ENCODE measurements at regions not wholly inside any gene's neighbourhood (a gene's known extent, or its start where the extent isn't known, plus 50 kb on each side); places are given as distances from the start of the nearest gene placed in this dataset.
"Not testable (repeated sequence)": the region's sequence is repeated elsewhere in the genome, so short reads cannot be mapped to it uniquely, and the experiment has no call there.

DNA sequence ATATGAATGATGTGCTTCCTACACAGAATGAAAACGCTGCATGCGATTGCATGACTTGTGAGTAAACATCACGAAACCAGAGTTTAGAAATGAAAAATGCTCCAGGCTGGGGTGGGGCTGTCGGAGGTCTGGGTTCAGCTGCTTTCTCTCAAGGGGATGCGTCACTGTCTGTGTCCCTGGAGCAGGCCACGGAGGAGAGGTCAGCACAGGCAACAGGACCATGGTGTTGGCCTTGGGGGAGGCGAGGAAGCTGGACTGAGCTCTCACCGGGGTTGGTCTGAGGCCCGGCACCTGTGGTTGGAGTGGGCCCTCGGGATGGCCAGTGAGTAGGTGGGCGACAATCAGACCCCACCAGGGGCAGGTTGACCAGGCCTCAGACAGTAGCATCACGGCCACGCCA is 89.0 kb upstream of the TMEM18 start:
- DNase-seq (ENCODE audit: low spot score in 2 of 2): no peak
- FAIRE-seq: no peak

DNA sequence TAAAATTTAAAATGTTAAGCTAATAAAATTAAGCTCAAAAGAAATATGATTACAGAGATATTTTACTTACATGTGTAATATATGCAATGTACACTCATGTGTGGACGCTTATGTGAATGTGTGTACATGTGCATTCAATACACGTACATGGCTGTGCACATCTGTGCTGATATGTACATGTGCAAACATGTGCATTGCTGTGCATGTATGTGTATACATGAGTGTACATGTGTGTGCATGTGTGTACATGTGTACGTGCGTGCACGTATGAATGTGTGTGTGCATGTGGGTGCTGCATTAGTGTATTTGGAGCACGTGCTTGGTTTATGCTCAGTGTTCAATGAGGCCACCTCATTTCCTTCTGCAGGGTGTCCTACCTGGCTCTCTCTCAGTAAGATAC is 88.2 kb upstream of the TMEM18 start:
- no peak for FAIRE-seq
- no peak for DNase-seq (ENCODE audit: low spot score in 2 of 2)

DNA sequence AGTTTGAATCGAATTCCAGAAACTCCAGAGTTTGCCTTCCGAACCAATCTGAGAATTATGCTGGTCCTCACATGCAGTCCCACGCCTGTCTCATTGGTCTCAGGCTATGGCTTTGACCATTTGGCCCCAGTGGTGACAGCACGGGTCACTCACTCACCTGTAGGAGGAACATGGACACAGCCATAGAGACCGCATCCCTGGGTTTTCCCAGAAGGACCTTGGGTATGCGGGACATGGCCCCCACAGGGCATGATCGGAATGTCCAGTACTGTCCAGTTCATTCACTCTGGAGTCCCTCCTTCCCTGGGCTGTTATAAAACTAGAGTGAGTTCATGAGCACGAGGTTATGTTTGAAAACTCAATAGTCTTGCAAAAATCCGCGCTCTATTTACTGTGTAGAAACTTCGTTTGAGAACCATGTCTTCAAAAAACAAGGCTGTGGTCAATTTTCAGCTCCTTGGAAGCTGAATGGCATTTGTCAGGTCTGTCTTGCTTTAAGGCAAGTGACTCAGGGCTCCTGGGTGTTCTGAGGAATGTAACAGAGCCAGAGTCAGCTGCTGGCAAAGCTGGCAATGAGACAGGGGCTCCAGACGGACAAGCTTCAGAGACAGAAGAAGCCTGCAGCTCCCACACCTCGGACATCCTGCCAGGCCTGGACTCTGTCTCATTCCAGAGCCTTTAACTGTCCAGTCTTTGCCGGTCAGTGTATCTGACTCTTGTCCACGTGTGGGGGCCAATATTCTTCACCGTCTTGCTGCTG is 86.7 kb upstream of the TMEM18 start:
- no peak for DNase-seq (ENCODE audit: low spot score in 2 of 2)
- FAIRE-seq: no peak

DNA sequence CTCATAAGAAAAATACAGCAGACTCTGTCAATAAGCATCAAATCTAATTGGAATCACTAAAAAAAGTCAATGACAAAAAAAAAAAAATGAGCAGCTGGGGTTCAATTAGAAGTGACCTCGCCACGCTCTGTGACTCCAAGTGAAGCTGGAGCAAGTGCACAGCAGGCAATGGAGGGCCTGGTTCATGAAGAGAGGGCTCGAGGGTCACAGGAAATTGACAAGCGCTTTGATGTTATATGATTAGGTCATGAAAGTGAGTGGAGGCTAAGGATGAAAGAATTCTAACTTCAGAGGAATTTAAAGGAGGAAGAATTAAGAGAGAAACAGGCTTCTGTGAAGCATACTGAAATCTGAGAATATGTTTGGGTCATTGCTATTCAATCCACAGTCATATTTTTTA is 85.4 kb upstream of the TMEM18 start:
- DNase-seq (ENCODE audit: low spot score in 2 of 2) (no peak), FAIRE-seq (no peak)

DNA sequence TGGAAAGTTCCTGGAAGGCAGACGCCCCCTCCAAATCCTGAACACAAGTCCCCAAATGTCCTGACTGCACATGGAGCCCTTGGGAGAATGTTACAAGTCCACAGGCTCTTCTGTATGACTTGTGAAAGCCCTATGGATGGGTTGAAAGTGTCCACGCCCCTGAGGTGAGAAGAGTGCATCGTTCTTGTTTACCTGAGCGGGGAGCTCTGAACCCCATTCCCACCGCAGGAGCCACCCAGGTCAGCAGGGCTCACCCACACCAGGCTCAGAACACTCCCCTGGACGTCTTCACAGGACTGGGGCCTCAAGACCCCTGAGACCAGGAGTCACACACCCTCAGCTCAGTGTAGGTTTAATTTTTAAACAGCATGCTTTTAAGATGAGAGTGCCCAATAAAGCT is 84.2 kb upstream of the TMEM18 start:
- FAIRE-seq (no peak), DNase-seq (ENCODE audit: low spot score in 2 of 2) (no peak)

DNA sequence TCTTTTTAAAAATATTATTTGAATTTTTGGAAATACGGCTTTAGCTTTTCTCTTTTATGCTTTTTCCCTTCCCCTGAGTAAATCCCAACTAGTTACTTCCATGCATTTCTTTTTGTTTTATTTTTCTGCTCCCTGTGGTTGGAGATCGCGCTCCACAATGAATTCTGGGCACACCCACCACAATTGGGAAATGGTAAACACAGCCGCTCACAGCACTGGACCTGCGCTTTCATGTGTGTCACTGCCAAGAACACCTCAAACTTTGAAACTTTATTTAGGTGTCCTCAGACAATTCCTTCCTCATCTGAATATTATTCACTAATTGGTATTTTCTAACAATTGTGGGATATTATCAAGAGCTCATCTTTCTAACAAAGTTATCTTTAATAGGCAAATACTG is 82.8 kb upstream of the TMEM18 start:
- no peak for DNase-seq (ENCODE audit: low spot score in 2 of 2)
- FAIRE-seq: no peak

DNA sequence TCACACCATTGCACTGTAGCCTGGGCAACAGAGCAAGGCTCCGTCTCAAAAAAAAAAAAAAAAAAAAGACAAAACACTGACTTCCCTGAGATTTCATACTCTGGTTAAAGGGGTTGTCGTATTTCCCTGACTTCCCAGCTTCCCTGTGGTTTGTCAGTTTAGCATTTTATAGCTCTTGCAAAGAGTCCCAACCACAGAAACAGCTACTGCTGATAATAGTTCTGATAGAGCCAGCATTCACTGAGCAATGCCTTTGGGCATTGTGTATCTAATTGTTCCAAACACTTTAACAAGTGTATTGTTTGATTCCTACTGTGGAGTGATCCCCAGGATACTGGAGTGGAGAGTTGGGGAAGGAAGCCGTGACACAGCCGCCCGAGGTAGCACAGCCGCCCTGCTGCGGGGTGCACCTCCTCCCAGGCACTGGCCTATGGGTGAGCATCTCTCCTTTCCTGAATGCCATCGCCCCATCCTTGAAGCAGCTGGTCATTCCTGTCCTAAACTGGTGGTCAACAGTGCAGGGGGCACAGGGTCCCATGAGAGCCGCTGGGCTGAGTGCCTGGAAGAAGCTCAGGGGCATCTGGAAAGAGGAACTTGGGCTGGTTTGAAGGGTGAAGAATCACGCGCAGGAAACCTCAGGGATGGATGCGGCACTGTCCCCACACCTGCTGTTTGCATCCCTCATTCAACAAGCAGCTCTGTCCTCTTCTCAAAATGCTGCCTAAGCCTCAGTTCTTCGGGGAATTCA is 81.0 kb upstream of the TMEM18 start:
- DNase-seq (ENCODE audit: low spot score in 2 of 2): no peak
- FAIRE-seq: no peak

DNA sequence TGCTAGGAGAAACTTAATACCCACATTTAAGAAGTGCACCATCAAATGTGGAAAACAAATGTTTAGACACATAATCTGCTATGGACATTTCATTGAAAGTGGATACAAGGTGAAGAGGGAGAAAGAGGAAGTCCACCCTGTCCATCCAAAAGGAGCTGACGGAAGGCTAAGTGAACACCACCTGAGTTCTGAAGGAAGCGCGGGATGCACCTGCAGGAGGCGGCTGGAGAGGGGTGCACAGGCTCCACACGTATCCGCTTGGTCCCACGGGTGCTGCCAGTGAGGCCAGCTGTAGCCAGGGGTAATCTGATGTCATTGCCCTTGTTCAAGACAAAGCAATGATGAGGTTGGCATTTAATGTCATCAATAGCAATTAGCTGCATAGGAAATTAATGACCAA is 75.9 kb upstream of the TMEM18 start:
- DNase-seq (ENCODE audit: low spot score in 2 of 2) (no peak), FAIRE-seq (no peak)

DNA sequence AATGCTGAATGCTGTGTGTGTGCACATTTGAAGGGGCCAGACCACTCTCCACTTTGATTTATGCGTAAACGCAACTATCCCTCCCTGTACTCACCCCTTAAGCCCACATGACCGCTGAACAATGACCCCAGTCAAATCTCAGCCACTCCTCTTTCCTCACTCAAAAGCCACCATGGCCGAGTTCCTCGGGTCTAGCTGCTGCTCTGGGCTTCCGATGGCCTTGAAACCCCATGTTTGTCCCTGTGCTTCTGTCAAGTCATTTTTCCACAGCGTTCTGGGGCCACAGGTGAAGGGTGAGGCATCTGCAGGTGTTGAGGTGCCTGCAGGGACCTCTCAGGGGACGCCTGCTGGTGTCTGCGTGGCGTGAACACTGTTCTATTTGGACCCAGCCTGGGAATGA is 74.3 kb upstream of the TMEM18 start:
- FAIRE-seq: no peak

DNA sequence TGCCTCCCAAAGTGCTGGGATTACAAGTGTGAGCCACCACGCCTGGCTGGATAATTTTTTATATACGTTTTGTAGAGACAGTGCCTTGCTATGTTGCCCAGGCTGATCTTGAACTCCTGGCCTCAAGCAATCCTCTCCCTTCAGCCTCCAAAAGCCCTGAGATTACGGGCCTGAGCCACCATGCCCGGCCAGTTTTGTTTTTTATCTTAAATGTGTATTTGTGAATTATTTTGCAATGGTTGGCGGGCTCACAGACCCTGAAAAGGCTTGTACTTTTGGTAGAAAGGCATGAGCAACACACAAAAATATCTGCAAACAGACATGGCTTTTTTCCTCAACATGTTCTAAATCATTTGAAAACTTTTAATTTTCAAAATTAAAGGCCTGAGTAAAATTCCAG is 73.4 kb upstream of the TMEM18 start:
- FAIRE-seq (no peak), DNase-seq (ENCODE audit: low spot score in 2 of 2) (no peak)

More for the DNA sequence above, 74.3 kb upstream of the TMEM18 start:
- DNase-seq (ENCODE audit: low spot score in 2 of 2): no peak

DNA sequence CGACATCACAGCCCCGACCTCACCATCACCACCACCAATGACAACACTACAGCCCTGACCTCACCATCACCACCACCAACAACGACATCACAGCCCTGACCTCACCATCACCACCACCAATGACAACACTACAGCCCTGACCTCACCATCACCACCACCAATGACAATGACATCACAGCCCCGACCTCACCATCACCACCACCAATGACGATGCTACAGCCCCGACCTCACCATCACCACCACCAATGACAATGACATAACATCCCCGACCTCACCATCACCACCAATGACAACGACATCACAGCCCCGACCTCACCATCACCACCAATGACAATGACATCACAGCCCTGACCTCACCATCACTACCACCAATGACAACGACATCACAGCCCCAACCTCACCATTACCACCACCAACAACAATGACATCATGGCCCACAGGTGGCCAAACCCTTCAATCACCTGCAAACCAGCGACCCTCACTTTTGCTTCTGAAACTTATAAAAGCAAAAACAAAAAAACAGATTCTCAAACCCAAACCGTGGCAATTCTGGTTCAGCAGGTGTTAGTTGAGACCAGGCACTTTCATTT is 70.7 kb upstream of the TMEM18 start:
- DNase-seq (ENCODE audit: low spot score in 2 of 2) (no peak), FAIRE-seq (no peak)

DNA sequence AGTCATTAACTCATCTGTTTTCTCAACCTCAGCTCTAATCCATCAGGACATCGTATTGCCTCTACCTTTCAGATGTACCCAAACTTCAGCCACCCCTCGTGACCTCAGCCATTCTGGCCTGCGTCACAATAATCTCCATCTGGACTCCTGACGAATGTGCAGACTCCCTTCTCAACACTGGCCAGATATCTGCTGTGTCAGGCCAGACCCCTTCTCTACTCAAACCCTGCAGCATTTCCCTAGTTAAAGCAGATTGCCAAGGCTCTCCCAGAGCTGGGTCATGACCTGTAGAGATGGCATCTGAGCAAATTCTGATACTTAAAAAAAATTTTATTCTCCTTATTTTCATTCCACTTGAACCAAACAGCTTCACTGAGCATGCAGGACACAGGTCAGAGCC is 69.5 kb upstream of the TMEM18 start:
- FAIRE-seq (no peak), DNase-seq (ENCODE audit: low spot score in 2 of 2) (no peak)

DNA sequence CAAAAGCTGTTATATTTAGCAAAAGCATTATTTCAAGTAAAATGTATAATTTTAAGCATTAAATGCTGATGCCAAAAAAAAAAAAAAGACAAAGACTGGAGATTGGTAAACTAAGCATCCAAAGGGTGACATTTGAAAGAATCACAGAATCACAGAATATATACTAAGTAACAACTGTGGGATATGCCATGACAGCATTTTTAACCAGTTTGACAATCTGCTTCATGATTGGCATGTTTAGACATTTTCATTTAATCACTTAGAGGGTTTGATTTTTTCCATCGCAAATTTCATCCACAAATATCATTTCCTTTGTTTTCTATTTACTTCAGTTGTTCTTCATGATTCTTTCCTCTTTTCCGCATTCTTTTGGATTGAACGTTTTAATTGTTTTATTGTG is 66.9 kb upstream of the TMEM18 start:
- FAIRE-seq (no peak), DNase-seq (ENCODE audit: low spot score in 2 of 2) (no peak)

DNA sequence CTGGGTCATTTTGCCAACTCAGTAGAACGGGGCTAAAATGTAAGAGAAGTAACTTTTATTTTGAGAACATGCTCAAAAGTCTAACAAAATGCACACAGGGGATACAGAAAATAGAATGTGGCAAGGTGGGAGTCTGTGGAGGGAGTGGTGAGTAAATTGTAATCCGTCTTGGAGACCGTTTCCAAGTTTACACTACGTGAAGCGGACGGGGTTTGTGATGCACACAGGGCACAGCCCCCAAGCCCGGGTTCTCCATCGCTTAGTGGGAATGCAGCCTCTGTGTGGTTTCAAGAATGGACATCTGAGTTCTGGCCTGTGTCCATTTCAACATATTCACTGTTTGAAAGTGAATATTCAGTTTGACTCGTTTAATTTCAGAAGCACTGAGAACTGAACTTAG is 65.0 kb upstream of the TMEM18 start:
- no peak for DNase-seq (ENCODE audit: low spot score in 2 of 2)
- FAIRE-seq: no peak

DNA sequence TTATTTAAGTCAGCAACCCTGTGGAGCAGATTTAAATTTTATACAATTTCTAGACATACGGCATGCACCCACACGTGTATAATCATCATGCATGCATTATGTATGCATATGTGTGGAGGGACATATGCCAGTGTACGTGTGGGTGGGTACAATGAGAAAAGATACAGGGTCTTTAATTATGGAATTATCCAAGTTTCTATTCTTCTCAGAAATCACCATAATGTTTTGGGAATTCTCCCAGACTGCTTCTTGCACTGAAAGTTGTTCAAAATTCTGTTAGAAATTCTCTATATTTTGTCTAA is 63.9 kb upstream of the TMEM18 start:
- FAIRE-seq (no peak), DNase-seq (ENCODE audit: low spot score in 2 of 2) (no peak)

DNA sequence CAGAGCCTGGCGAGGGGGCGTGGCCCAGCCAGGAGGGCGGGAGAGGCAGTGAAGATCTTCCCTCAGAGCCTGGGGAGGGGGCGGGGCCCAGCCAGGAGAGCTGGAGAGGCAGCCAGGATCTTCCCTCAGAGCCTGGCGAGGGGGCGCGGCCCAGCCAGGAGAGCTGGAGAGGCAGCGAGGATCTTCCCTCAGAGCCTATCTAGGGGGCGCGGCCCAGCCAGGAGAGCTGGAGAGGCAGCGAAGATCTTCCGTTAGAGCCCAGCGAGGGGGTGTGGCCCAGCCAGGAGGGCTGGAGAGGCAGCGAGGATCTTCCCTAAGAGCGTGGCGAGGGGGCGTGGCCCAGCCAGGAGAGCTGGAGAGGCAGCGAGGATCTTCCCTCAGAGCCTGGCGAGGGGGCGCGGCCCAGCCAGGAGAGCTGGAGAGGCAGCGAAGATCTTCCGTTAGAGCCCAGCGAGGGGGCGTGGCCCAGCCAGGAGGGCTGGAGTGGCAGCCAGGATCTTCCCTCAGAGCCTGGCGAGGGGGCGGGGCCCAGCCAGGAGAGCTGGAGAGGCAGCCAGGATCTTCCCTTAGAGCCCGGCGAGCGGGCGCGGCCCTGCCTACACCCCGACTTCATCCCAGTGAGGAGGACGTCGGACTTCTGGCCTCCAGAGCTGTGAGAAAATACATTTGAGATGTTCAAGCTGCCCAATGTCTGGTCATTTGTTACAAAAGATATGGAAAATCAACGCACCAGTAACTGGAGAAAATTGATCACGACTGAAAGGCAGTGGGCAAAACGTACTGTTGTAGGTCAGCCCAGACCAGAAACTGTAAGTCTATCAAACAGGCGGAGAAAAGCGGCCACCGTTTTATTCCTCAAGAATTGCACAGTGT is 63.4 kb upstream of the TMEM18 start:
- DNase-seq (ENCODE audit: low spot score in 2 of 2): peak; percentile 49 to 77
- not testable (repeated sequence) for FAIRE-seq

DNA sequence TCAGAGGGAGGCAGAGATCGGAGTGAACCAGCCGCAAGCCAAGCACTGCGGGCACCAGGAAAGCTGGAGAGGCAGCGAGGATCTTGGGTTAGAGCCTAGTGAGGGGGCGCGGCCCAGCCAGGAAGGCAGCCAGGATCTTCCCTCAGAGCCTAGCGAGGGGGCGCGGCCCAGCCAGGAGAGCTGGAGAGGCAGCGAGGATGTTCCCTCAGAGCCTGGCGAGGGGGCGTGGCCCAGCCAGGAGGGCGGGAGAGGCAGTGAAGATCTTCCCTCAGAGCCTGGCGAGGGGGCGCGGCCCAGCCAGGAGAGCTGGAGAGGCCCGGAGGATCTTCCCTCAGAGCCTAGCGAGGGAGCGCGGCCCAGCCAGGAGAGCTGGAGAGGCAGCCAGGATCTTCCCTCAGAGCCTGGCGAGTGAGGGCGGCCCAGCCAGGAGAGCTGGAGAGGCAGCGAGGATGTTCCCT is 62.7 kb upstream of the TMEM18 start:
- FAIRE-seq: not testable (repeated sequence)

DNA sequence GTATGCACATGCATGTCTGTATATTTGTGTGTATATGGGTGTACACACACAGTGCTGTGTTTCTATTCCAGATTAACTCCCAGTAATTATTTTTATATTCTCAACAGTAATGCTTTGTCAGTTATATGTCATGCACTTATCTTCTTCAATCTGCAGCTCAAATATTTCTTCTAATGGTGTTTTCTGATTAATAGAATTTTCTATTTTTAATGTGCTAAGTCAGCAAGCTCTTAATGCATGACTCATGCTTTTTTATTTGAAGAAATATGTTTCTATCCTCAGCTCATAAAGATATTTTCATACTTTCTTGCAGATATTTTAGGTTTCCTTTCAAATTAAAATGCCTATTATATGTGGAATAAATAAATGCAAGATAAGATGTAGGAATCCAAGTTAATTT is 59.7 kb upstream of the TMEM18 start:
- FAIRE-seq (no peak), DNase-seq (ENCODE audit: low spot score in 2 of 2) (no peak)

More for the DNA sequence above, 62.7 kb upstream of the TMEM18 start:
- peak; percentile 36 to 62 for DNase-seq (ENCODE audit: low spot score in 2 of 2)

DNA sequence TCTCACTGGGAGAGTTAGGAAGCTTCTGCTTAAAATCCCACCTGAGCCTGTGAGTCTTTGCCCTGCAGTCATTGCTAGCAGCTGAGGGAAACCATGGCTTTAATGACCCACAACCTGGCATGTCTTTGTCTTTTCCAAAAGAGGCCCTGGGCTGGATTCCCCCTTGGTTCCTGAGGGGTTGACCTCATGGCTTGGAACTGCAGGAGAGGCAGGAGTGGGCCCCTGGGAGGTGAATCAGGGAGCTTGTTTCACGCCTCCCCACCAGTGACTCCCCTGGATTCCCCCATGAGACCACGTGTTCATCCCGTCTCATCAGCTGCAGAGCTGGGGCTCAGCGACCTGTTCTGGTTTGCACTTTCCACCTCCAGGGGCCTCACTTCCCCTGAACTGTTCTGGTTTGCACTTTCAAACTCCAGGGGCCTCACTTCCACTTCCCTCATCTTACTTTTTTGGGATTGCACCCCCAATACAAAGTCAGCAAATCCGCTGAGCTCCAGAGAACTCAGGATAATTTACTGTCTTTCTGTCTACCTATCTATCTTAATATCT is 58.5 kb upstream of the TMEM18 start:
- DNase-seq (ENCODE audit: low spot score in 2 of 2) (no peak), FAIRE-seq (no peak)

DNA sequence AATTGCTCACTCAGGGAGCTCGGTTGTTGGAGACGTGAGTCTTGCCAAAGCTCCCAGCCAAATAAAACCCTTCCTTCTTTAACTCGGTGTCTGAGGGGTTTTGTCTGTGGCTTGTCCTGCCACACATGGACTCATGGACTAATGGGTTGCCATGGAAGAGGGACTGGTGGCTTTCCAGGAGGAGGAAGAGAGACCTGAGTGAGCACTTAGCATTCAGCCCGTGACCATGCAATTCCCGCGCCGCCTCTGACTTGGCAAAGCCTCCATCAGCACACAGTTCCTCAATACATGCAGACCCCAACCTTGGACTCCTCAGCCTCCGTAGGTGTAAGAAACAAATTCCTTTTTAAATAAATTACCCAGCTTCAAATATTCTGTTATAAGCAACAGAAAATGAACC is 57.3 kb upstream of the TMEM18 start:
- DNase-seq (ENCODE audit: low spot score in 2 of 2) (no peak), FAIRE-seq (no peak)

DNA sequence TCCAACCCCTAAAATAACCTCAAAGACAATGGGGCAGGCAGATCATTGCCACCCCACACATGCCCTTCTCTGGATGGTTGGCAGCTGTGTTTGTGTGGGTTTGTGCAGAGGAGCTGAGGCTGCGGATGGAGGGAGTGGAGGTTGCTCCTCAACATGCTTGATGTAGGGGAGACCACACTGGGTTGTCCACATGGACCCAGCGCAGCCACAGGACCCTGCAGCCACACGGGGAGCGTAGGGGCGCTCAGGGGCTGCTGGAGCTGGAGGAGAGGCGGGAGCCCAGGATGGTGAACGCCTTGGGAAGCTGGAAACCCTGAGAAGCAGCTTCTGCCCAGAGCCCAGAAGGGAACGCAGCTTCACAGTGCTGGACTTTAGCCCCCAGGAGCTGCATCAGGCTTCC is 56.3 kb upstream of the TMEM18 start:
- FAIRE-seq (no peak), DNase-seq (ENCODE audit: low spot score in 2 of 2) (no peak)
